GM19467 (cell line): ENCODE measurements at regions not wholly inside any gene's neighbourhood (a gene's known extent, or its start where the extent isn't known, plus 50 kb on each side); places are given as distances from the start of the nearest gene placed in this dataset.

Source experiments
- ATAC-seq: cut with Tn5 transposase; IDR thresholded peaks from one replicate; pipeline ENCODE4 v1.9.1; 2021; ENCODE audit warnings: mild to moderate bottlenecking, moderate library complexity; ENCODE audit not compliant: unreplicated experiment

DNA sequence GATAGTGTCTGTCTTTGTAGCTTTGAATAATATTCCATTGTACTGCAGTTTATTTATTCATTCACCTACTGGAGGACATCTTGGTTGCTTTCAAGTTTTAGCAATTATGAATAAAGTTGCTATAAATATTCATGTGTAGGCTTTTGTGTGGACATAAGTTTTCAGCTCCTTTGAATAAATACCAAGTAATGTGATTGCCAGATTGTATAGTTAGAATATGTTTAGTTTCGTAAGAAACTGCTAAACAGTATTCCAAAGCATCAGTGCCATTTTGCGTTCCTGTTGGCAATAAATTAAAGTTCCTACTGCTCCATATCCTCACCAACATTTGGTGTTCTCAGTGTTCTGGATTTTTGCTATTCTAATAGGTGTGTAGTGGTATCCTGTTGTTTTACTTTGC lies 311.7 kb upstream of the FMN2 start:
- ATAC-seq: no peak

DNA sequence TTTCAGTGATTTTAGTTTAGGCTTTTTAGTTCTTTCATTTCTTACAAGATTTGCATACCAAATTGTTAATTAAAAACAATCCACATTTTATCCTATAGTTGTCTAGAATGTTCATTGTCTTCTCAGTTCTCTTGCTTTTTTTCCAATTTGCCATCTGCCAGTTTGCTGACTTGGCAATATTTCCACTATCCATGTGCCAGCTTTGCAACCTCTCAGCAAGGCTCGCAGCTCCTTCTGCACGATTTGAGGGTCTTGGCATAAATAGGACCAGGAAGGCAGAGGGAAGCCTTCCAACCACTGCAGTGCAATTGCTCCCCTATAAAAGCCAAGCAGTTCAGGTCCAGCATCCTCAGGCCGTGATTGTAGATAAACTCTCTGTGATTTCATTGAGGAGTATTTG lies 306.8 kb upstream of the FMN2 start:
- ATAC-seq: no peak

DNA sequence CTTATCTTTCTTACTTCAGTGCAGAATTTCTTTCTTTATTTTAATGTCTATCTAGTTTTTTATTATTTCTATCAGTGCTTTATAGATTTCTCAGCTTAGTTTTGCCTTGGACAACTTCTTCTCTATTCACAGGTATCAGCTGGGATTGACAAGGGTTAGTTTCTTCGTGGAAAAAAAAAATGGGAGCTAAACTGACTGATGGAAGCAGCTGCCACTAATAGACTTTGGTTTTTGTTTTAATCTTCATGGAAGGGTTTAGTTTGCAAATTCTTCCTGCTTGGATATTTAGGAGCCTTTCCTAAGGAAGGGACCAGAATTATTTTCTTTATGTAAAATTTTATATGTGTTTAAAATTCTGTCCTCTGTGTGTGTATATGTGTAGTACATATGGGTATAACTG lies 306.1 kb upstream of the FMN2 start:
- ATAC-seq: no peak

- ATAC-seq: no peak
Observed at GRCh38 chr1:239786464-239786863, 305.2 kb upstream of the FMN2 start.

DNA sequence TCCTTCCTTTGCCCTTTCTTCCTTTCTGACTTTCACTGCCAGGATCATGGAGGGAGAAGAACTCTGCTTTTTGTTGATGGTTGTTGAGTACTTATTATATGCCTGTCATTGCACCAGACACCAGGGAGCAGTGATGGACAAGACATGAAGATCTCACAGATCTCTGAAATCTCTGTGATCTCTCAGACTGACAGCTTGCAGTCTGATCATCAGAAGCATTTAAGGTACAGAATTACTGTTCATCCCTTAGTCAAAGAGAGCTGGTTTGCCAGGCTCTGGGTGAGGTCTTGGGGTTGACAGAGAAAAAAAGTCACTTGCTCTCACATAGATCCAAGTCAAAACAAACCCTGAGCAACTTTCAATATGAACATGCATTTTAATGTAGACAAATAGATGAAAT lies 299.5 kb upstream of the FMN2 start:
- no peak for ATAC-seq

DNA sequence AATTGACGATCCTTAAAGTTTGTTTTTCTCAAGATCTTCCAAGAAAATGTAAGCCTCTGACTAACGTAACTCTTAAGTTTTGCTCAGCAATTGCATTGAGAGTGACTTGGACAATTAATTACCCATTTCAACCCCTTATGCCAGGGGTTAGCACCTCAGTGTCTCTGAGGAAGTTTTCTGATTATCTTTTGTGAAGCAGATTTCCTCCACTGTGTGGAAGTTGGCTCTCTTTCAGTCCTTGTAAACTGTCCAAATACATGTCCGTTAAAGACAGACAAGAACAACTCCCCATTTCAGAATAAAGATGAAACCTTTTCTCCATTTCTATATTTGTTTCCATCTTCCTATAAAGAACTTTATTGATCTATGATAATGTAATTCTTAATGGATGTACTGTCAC lies 296.4 kb upstream of the FMN2 start:
- ATAC-seq: no peak

DNA sequence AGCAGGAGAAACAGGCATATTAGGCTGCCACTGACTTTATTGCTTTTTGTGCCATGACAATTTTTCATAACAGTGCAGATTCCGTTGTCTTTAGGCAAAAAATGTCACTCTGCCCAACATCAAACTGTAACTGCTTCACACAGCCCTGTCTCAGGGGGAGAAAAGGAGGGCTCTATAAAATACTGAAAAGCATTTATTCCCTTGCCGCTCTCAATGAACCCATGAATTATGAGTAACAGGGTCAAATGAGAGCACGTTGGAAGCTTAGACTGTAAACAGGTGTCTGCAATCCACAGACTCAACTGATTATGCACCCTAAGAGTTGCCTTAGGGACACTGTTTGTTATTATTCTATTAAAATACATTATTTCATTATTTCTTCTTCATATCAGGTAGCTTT lies 292.1 kb upstream of the FMN2 start:
- ATAC-seq: no peak

GRCh38 chr1:239800861-239801260 lies 290.8 kb upstream of the FMN2 start:
- no peak for ATAC-seq

DNA sequence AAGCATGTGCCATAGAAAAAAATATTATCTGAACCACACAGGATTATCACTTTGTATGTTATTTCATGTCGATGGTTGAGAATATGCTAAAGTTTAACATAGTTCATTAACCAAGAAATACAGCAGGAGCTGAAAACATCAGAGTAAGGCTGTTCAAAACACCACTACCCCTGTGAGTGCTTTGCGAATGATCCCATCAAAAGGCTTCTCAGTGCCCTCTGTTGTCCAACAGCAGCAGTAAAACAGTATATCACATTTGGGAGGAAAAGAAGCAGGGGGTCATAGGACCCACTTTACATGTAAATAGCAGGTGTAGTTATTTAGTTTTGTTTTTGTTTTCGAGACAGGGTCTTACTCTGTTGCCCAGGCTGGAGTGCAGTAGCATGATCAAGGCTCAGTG lies 289.4 kb upstream of the FMN2 start:
- no peak for ATAC-seq

GRCh38 chr1:239803781-239804180 lies 287.9 kb upstream of the FMN2 start:
- ATAC-seq: no peak

- ATAC-seq: no peak
Observed at GRCh38 chr1:239804266-239804665, 287.4 kb upstream of the FMN2 start.

DNA sequence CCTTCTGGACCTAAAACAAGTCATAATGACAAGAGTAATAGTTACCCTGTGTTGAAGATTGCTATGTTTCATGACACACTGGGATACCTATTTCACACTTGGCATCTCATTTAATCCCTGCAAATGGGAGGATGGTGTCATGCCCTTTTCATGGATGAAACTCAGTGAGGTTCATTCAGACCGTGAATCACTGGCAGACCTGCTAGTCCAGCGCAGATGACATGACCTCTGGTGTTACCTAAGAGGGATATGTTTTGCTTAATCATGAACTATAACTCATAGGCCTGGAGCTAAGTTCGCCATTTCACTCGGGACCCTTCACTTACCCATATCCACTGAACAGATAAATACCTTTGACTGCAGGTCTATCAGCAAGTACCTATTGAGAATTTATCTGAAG lies 286.6 kb upstream of the FMN2 start:
- ATAC-seq: no peak

GRCh38 chr1:239805851-239806772 lies 285.6 kb upstream of the FMN2 start:
- no peak for ATAC-seq

DNA sequence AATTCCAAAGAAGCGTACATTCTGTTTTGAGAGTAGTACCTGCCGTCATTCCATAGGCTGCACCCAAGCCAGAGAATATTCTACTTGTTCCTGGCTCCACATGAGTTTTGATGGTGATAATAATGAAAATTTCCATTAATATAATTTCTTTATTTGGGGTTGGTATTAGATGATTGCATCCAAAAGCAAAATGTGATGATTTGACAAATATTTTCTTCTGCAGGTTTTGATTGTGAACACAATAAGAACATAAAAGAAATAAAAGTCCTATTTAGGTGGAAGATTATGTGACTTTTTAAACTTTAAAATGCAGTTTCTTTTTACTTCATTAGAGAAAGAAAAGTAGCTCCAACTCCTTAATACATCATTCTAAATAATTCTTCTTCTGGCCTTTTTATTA lies 284.8 kb upstream of the FMN2 start:
- ATAC-seq: no peak

- no peak for ATAC-seq
Observed at GRCh38 chr1:239807361-239807760, 284.3 kb upstream of the FMN2 start.

- no peak for ATAC-seq
Observed at GRCh38 chr1:239810061-239810481, 281.6 kb upstream of the FMN2 start.

DNA sequence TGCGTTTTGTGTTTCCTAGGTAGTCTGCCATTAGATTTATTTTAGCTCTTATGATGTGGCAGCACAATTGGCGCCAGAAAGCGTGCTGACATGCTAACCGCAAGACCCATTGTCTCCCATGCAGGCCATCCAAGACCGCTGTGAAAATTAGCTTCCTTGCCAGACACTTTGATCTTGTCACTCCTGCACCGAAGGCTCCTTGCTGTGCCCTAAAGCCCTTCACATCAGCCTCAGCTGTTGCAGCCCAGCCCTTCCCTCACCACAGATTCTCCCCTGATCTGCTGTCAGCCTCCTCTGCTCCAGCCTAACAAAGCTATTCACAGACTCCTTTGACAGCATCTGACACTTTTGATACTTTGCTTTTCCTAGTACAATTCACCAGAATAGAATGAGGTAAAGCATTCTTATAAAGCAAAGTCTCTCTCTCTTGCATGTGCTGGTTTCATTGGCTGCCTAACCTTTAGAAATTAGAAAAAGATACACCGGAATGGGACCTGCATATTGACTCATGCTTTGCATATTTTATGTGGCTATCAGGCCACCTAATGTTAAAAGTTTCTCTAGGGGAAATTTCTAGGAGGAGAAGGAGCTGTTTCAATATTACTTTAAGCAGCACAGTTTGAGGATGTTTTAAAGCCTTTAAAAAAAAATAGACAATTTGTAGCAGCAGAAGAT lies 280.3 kb upstream of the FMN2 start:
- ATAC-seq: no peak

- no peak for ATAC-seq
Observed at GRCh38 chr1:239812580-239812979, 279.1 kb upstream of the FMN2 start.

DNA sequence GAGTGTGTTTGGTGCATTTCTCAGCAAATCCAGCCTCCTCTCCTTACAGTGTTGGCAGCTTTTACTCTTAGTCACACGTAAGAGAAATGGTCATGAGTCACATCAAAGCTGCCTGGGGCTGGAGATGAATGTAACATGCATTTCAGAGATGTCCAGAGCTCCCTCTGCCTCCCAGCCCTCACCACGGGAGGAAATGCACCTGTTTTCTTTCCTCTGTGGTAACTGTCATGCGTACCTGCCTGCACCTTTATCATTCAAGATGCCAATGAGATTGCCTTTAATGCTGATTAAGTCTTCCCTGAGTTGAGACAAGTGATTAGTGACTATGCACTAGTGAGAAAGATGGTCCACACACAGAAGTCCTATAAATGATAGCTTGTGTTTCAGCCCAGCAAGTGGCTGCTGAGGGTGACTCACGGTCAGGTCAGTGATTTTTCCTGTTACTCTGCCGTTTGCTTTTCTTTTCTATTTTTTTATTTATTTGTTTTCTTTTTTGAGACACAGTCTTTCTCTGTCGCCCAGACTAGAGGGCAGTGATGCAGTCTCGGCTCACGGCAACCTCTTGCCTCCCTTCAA lies 277.3 kb upstream of the FMN2 start:
- no peak for ATAC-seq

- ATAC-seq: no peak
Observed at GRCh38 chr1:239815074-239815473, 276.6 kb upstream of the FMN2 start.

- no peak for ATAC-seq
Observed at GRCh38 chr1:239816081-239816782, 275.5 kb upstream of the FMN2 start.
